Epithelial cell of proximal tubule (primary cell): ENCODE measurements at regions not wholly inside any gene's neighbourhood (a gene's known extent, or its start where the extent isn't known, plus 50 kb on each side); places are given as distances from the start of the nearest gene placed in this dataset.
"Not testable (repeated sequence)": the region's sequence is repeated elsewhere in the genome, so short reads cannot be mapped to it uniquely, and the experiment has no call there.

Experiments used
- DNase-seq: peaks from one replicate; pipeline ENCODE4 v3.0.0-alpha.2; 2011; ENCODE audit warnings: low read depth
- H3K4me3 ChIP-seq: 2 replicates; pipeline ENCODE4 v1.5.1; 2011; ENCODE audit warnings: low read depth, mild to moderate bottlenecking, low read length
- CTCF ChIP-seq: conservative IDR thresholded peaks from 2 replicates; pipeline ENCODE4 v1.5.1; 2012; ENCODE audit warnings: low read depth, mild to moderate bottlenecking, low read length

DNA sequence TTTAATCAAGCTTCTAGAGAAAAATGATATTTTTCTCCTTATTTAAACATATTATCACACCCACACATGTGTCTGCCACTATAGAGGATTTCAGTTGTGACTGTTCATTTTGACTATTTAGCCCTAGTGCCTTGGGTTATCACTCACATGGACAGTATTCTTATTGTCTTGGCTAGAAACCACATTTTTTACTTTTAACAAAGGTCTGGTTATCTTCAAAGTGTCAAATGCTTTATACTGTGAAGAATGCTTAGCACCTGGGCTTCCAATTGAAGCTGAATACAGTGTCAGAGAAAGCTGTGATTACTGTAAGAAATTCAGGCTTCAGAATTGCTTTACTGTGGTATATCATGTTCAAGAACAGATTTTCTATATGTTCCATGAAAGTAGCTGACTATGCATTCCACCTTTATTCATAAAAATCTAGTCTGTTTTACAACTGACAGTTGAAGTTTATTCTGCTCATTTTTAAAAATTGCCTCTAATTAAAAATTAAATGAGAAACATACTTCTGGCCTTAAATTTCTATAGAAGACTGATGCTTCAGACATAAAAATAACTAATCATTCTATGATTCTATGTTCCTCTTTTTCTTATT is 278.6 kb downstream of the SEMA3D start:
- no peak for DNase-seq
- H3K4me3 ChIP-seq: no peak overlapping the region
- TF ChIP-seq CTCF: no peak

- no peak for TF ChIP-seq CTCF
- no peak for DNase-seq
Observed at GRCh38 chr7:84906889-84907288, 280.0 kb downstream of the SEMA3D start.

DNA sequence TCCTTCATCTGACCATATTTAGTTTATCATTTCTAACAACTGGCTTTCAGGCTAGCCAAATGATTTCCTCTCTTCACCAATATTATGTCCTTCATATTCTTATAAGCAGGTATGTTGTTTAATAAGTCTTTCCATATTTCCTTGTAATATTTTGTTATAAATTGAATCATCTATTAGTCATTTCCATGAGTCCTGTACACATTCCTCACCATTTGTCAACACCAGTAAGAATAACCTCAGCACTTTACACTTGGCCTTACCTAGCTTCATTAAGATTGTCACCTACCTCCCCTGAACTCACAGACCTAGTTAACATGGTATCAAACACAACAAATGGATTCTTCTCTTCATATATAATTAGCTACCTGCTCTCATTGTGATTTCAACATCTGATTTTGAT is 282.3 kb downstream of the SEMA3D start:
- no peak overlapping the region for H3K4me3 ChIP-seq
- TF ChIP-seq CTCF: no peak
- no peak for DNase-seq

More at GRCh38 chr7:84906889-84907288, 280.0 kb downstream of the SEMA3D start:
- no peak overlapping the region for H3K4me3 ChIP-seq

GRCh38 chr7:84901366-84901765 is 285.5 kb downstream of the SEMA3D start:
- no peak for DNase-seq
- H3K4me3 ChIP-seq: no peak overlapping the region
- TF ChIP-seq CTCF: no peak

- TF ChIP-seq CTCF: no peak
- H3K4me3 ChIP-seq: no peak overlapping the region
- DNase-seq: no peak
Observed at GRCh38 chr7:84900215-84900614, 286.6 kb downstream of the SEMA3D start.

DNA sequence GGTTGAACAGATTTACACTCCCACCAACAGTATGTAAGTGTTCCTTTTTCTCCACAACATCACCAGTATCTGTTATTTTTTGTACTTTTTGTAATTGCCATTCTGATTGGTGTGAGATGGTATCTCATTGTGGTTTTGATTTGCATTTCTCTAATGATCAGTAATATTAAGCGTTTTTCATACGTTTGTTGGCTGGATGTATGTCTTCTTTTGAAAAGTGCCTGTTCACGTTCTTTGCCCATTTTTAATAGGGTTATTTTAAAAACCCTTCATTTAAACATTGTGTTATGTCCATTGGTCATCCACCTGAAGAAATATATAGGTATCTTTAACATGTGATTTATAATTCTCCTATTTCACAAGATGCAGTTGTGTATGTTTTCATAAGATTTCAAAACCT is 291.3 kb downstream of the SEMA3D start:
- TF ChIP-seq CTCF: no peak
- DNase-seq: no peak
- no peak overlapping the region for H3K4me3 ChIP-seq

DNA sequence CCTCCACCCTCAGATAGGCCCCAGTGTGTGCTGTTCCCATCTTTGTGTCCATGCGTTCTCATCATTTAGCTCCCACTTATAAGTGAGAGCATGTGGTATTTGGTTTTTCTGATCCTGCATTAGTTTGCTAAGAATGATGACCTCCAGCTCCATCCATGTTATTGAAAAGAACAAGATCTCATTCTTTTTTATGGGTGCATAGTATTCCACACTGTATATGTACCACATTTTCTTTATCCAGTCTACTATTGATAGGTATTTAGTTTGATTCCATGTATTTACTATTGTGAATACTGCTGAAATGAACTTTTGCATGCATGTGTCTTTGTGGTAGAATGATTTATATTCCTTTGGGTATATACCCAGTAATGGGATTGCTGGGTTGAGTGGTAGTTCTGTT is 303.3 kb downstream of the SEMA3D start:
- DNase-seq, H3K4me3 ChIP-seq: not testable (repeated sequence)

DNA sequence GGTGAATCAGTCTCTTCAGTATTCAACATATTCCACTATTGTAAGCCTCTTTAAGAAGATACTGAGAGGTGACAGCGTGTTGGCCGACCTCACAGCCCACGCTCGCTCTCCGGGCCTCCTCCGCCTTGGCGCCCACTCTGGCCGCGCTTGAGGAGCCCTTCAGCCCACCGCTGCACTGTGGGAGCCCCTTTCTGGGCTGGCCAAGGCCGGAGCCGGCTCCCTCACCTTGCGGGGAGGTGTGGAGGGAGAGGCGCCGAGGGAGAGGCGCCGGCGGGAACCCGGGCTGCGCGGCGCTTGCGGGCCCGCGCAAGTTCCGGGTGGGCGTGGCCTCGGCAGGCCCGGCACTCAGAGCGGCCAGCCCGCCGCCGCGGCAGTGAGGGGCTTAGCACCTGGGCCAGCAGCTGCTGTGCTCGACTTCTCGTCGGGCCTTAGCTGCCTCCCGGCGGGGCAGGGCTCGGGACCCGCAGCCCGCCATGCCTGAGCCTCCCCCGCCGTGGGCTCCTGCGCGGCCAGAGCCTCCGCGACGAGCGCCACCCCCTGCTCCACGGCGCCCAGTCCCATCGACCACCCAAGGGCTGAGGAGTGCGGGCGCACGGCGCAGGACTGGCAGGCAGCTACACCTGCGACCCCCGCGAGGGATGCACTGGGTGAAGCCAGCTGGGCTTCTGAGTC is 306.4 kb downstream of the SEMA3D start:
- not testable (repeated sequence) for DNase-seq, H3K4me3 ChIP-seq
